Esophagus muscularis mucosa (tissue), 2 donors: ENCODE measurements at regions not wholly inside any gene's neighbourhood (a gene's known extent, or its start where the extent isn't known, plus 50 kb on each side); places are given as distances from the start of the nearest gene placed in this dataset.
"Not testable (repeated sequence)": the region's sequence is repeated elsewhere in the genome, so short reads cannot be mapped to it uniquely, and the experiment has no call there.

ENCODE experiments used
- EP300 ChIP-seq: sonication (generic); formaldehyde crosslinking; IDR thresholded peaks from one replicate; pipeline ENCODE4 v1.6.1; 2017; ENCODE audit warnings: antibody characterized with exemption
- POLR2A ChIP-seq: fragments of 450-650 bp; IDR thresholded peaks from one replicate; pipeline ENCODE4 v1.6.1; 2017; ENCODE audit warnings: antibody characterized with exemption, moderate library complexity, mild to moderate bottlenecking, low read depth

DNA sequence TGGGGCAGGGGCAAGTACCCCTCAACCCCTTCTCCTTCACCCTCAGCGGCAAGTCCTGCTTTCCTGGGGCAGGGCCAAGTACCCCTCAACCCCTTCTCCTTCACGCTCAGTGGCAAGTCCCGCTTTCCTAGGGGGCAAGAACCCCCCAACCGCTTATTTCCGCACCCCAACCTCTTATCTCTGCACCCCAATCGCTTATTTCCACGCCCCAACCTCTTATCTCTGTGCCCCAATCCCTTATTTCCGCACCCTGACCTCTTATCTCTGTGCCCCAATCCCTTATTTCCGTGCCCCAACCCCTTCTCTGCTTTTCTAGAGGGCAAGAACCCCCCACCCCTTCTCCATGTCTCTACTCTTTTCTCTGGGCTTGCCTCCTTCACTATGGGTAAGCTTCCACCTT is 109.2 kb upstream of the PELI1 start:
- not testable (repeated sequence) for TF ChIP-seq EP300, POLR2A
